ENCODE measurements at regions not wholly inside any gene's neighbourhood (a gene's known extent, or its start where the extent isn't known, plus 50 kb on each side); places are given as distances from the start of the nearest gene placed in this dataset.

GRCh38 chr4:163757219-163757618, 262.7 kb downstream of the TMA16 start:
- TF ChIP-seq, protein P1, sequence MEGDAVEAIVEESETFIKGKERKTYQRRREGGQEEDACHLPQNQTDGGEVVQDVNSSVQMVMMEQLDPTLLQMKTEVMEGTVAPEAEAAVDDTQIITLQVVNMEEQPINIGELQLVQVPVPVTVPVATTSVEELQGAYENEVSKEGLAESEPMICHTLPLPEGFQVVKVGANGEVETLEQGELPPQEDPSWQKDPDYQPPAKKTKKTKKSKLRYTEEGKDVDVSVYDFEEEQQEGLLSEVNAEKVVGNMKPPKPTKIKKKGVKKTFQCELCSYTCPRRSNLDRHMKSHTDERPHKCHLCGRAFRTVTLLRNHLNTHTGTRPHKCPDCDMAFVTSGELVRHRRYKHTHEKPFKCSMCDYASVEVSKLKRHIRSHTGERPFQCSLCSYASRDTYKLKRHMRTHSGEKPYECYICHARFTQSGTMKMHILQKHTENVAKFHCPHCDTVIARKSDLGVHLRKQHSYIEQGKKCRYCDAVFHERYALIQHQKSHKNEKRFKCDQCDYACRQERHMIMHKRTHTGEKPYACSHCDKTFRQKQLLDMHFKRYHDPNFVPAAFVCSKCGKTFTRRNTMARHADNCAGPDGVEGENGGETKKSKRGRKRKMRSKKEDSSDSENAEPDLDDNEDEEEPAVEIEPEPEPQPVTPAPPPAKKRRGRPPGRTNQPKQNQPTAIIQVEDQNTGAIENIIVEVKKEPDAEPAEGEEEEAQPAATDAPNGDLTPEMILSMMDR (IDR thresholded peaks at IDR 0.05), result no peak
- TF ChIP-seq BCL3 (IDR thresholded peaks at IDR 0.05) (no peak), JUN (IDR thresholded peaks at IDR 0.05) (no peak), POLR2A (IDR thresholded peaks at IDR 0.05; ENCODE audit: low read length) (no peak), ZFP36 (IDR thresholded peaks at IDR 0.05; ENCODE audit: borderline replicate concordance, partially characterized antibody) (no peak), HEYL (CRISPR knock-in tag; IDR thresholded peaks at IDR 0.05) (no peak), MAFK (IDR thresholded peaks at IDR 0.05; ENCODE audit: partially characterized antibody) (no peak), EP300 (IDR thresholded peaks at IDR 0.05) (no peak), CHD2 (IDR thresholded peaks at IDR 0.05; ENCODE audit: low read length, partially characterized antibody) (no peak), ESRRA (IDR thresholded peaks at IDR 0.05; ENCODE audit: borderline replicate concordance, low read length) (no peak), TFCP2L1 (CRISPR knock-in tag; IDR thresholded peaks at IDR 0.05) (no peak)

Measured in A549 (cell line).